Urinary bladder (tissue), 3 donors: ENCODE measurements at regions not wholly inside any gene's neighbourhood (a gene's known extent, or its start where the extent isn't known, plus 50 kb on each side); places are given as distances from the start of the nearest gene placed in this dataset.
"Not testable (repeated sequence)": the region's sequence is repeated elsewhere in the genome, so short reads cannot be mapped to it uniquely, and the experiment has no call there.

Experiments used
- DNase-seq: peaks from one replicate; pipeline ENCODE4 v3.0.0-alpha.2; 2015; ENCODE audit errors: extremely low spot score
- H3K27ac ChIP-seq: one replicate; pipeline ENCODE4 v1.5.1; 2013; ENCODE audit warnings: low read depth, mild to moderate bottlenecking, moderate library complexity
- H3K36me3 ChIP-seq: one replicate; pipeline ENCODE4 v1.6.1; 2013; ENCODE audit warnings: mild to moderate bottlenecking, moderate library complexity; ENCODE audit not compliant: insufficient read depth
- H3K4me1 ChIP-seq: one replicate; pipeline ENCODE4 v1.6.1; 2013; ENCODE audit warnings: mild to moderate bottlenecking, moderate library complexity; ENCODE audit not compliant: insufficient read depth
- H3K4me3 ChIP-seq: one replicate; pipeline ENCODE4 v1.5.1; 2013; ENCODE audit warnings: low read depth, low read length
- WGBS: extraction: QIAGEN DNeasy Blood & Tissue Kit; methylation state at CpG from one replicate; pipeline ENCODE4 v1.1.7; 2013; 5-methylcytosine and 5-hydroxymethylcytosine counted together
- donor health status: healthy with polysubstance abuse.
- donor health status: healthy.

- no peak for DNase-seq
- Histone ChIP-seq H3K4me1 (no peaks in the 10 kb centered on the region), H3K4me3 (no peak overlapping the region), H3K36me3 (no peaks in the 10 kb centered on the region), H3K27ac (no peak overlapping the region)
- WGBS, result 74% methylated on average over 4 of the region's 4 CpGs
These were observed 98.9 kb upstream of the WAC start for GRCh38 chr10:28434063-28434462.

DNA sequence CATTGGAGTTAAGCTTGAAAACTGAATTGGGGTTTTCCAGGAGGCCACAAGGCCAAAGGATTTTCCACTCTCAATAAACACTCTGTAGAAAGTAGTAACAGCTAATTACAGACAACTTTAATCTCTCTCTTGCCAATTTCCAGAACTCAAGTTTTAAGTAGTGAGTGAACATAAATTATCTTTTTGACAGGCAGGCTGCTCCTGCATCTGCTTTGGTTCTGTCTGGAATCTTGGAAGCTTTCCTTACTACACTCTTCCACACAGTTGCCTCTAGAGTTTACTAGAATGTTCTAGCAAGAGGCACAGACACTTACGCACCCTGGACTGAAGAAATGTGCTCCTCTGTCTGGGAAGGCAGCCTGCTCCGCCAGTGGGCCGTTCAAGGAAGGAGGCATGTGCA, 90.5 kb upstream of the WAC start:
- Histone ChIP-seq H3K36me3 (no peaks in the 10 kb centered on the region), H3K4me3 (no peak overlapping the region), H3K27ac (no peak overlapping the region), H3K4me1 (no peaks in the 10 kb centered on the region)
- WGBS, result 84% methylated on average over 3 of the region's 3 CpGs
- DNase-seq, result no peak

DNA sequence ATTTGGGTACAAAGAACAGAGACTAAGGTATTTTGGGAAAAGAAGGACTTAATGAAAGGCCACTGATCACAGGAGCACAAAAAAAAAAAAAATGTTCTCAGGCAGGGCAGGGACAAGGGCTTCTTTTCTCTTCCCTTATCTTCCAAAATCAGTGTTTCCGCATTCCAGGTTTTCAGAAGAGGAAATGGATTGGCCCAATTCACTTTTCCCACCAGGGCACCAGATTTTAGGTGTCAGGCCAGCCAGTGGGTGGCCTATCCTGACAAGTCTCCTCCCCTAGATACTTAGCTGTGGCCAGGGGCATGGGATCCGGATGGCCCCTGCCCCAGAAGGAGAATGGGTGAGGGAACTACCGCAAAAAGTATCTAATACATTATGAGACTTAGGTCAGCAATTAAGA, 88.9 kb upstream of the WAC start:
- no peaks in the 10 kb centered on the region for H3K4me1 ChIP-seq
- H3K36me3 ChIP-seq, result no peaks in the 10 kb centered on the region
- 76% methylated on average over 3 of the region's 3 CpGs for WGBS
- DNase-seq, result no peak
- no peak overlapping the region for H3K27ac ChIP-seq
- no peak overlapping the region for H3K4me3 ChIP-seq

DNA sequence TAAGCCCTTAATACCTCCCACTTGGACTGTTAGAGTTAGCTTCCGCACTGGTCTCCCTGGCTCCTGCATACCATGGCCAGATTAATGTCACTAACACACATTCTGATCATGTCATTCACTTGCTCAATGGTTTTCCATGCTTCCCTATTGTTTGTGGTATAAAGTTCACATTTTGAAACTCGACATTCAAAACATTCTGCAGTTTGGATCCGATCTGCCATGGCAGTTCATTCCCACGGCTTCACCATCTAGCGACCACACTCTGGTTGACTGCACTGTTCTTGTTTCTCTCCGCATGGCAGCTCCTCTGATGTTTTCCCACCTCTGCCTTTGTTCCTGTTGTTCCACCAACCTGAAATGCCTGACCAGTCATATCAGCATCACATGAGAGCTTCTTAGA, 87.4 kb upstream of the WAC start:
- whole genome bisulfite sequencing, result 81% methylated on average over 6 of the region's 6 CpGs
- Histone ChIP-seq H3K27ac (no peak overlapping the region), H3K4me3 (no peak overlapping the region), H3K4me1 (no peaks in the 10 kb centered on the region), H3K36me3 (no peaks in the 10 kb centered on the region)
- DNase-seq, result no peak

DNA sequence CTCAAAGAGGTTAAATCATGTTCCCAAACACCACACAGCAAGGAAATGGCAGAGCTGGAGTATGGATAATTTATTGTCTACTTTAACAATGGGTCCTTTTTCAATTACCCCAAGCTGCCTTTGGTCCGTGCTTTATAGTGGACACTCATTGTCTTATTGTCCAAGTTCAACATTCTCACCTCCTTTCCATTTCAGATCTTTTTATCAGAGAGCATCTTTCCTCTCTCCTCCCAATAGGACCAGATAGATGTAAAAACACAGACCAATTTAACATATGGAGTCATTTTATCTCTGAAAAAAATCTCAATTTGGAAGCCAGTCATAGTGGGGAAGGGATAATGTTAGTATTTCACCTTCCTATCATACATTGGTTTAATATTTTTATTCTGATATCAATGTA, 83.5 kb upstream of the WAC start:
- H3K4me1 ChIP-seq, result no peaks in the 10 kb centered on the region
- no peak overlapping the region for H3K4me3 ChIP-seq
- WGBS, result 70% methylated on average over 1 of the region's 1 CpG
- H3K27ac ChIP-seq, result no peak overlapping the region
- H3K36me3 ChIP-seq, result no peaks in the 10 kb centered on the region
- no peak for DNase-seq

DNA sequence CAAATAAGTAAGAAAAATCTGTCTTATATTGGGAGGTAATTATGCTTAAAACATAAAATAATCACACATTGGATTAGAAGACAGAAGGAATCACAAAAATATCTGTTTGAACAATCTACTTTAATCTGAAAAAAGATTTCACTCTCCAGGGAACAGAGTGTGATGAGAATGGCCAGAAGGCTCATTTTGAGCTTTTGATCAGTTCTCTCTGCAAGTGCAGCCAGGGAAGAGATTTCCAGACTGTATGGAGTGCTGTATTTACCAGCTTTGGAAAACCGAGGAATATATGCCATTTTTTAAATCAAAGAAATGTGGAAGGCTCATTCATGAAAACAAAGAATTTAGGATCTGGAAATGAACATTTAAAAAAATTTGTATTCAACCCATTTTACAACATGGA, 83.0 kb upstream of the WAC start:
- no peak overlapping the region for H3K27ac ChIP-seq
- 56% methylated on average over 1 of the region's 1 CpG for WGBS
- H3K36me3 ChIP-seq, result no peaks in the 10 kb centered on the region
- no peak overlapping the region for H3K4me3 ChIP-seq
- H3K4me1 ChIP-seq, result no peaks in the 10 kb centered on the region
- DNase-seq, result no peak

DNA sequence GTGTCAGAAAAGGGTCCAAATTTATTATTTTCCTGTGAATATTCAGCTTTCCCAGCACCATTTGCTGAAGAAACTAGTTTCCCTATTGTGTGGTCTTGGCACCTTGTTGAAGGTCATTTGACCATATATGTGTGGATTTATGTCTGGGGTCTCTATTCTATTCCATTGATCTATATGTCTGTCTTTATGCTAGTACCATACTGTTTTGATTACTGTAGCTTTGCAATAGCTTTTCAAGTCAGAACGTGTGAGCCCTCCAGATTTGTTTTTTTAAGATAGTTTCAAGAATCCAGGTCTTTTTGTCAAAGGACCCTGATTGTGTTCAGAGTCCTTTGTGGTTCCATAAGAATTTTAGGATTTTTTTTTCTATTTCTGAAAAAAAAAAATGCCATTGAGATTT, 79.0 kb upstream of the WAC start:
- H3K27ac ChIP-seq, result no peak overlapping the region
- no peaks in the 10 kb centered on the region for H3K4me1 ChIP-seq
- no peak overlapping the region for H3K4me3 ChIP-seq
- no peaks in the 10 kb centered on the region for H3K36me3 ChIP-seq
- WGBS, result 91% methylated on average over 1 of the region's 1 CpG
- no peak for DNase-seq

GRCh38 chr10:28457110-28457509, 75.8 kb upstream of the WAC start:
- WGBS, result 61% methylated on average over 2 of the region's 2 CpGs

DNA sequence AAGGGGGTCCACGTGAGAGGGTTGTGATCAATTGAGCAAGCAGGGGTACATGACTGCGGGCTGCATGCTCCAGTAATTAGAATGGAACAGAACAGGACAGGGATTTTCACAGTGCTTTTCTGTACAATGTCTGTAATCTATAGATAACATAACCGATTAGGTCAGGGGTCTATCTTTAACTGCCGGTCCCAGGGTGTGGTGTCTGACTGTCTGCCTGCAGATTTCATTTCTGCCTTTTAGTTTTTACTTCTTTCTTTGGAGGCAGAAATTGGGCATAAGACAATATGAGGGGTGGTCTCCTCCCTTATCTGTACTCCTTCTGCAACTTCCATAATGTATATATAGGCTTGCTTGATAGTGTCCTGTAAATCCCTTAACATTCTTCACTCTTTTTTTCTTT, 75.0 kb upstream of the WAC start:
- WGBS, result 57% methylated on average over 4 of the region's 4 CpGs
- not testable (repeated sequence) for H3K4me3 ChIP-seq, H3K27ac ChIP-seq, H3K4me1 ChIP-seq, DNase-seq, H3K36me3 ChIP-seq

More at GRCh38 chr10:28457110-28457509, 75.8 kb upstream of the WAC start:
- H3K36me3 ChIP-seq, result no peaks in the 10 kb centered on the region
- DNase-seq, result no peak
- H3K4me1 ChIP-seq, result no peaks in the 10 kb centered on the region
- no peak overlapping the region for H3K4me3 ChIP-seq
- no peak overlapping the region for H3K27ac ChIP-seq

DNA sequence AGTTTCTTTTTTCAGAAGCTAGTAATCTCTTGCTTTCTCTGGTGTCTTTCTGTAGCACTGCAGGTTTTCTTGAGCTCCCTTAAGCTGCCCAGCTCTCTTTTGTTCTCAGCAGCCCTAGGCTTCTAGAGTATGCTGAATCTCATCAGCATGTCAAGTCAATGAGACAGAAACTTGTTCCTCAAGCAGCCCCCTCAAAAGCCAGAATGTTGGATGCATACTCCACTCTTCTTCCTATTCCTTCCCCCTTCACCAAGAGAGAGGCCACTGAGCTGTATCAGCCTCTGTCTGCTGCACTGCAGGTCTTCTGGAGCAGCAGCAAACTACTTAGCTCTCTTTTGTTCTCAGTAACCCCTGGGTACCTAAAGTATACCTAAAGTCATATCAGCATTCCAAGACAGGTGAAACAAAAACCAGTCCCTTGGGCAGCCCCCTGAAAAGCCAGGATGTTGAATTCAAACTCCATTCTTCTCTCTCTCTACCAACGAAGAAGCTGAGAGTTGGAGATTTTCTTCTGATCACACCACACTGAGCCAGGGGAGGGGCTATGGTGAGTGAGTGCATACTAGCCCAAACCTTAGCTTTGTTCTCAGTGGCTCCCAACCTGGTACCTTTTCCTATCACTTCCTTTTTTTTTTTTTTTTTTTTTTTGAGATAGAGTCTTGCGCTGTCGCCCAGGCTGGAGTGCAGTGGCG, 73.3 kb upstream of the WAC start:
- H3K4me1 ChIP-seq, result no peaks in the 10 kb centered on the region
- H3K27ac ChIP-seq, result no peak overlapping the region
- DNase-seq, result no peak
- H3K36me3 ChIP-seq, result no peaks in the 10 kb centered on the region
- H3K4me3 ChIP-seq, result no peak overlapping the region
- WGBS, result 90% methylated on average over 4 of the region's 4 CpGs

DNA sequence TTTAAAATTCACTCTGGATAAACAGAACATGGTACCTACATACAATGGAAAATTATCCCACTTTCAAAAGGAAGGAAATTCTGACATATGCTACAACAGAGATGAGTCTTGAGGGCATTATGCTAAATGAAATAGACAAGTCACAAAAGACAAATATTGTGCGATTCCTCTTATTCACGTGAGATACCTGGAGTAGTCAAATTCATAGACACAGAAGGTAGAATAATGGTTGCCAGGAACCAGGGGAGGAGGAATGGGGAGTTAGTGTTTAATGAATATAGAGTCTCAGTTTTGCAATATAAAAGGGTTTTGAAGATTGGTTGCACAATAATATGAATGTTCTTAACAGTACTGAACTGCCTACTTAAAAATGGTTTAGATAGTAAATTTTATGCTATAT, 69.8 kb upstream of the WAC start:
- 90% methylated on average over 2 of the region's 2 CpGs for WGBS
- Histone ChIP-seq H3K4me3 (no peak overlapping the region), H3K4me1 (no peaks in the 10 kb centered on the region), H3K36me3 (no peaks in the 10 kb centered on the region), H3K27ac (no peak overlapping the region)
- DNase-seq, result no peak

GRCh38 chr10:28463676-28464395, 69.1 kb upstream of the WAC start:
- no peaks in the 10 kb centered on the region for H3K36me3 ChIP-seq
- H3K4me3 ChIP-seq, result no peak overlapping the region
- DNase-seq, result no peak
- H3K4me1 ChIP-seq, result no peaks in the 10 kb centered on the region
- H3K27ac ChIP-seq, result no peak overlapping the region
- 75% methylated on average over 9 of the region's 9 CpGs for WGBS

- Histone ChIP-seq H3K36me3 (no peaks in the 10 kb centered on the region), H3K4me1 (no peaks in the 10 kb centered on the region), H3K27ac (no peak overlapping the region), H3K4me3 (no peak overlapping the region)
- 89% methylated on average over 5 of the region's 5 CpGs for WGBS
- DNase-seq, result no peak
These were observed 65.3 kb upstream of the WAC start for GRCh38 chr10:28467615-28468014.

GRCh38 chr10:28468707-28469483, 64.0 kb upstream of the WAC start:
- Histone ChIP-seq H3K4me1 (no peaks in the 10 kb centered on the region), H3K36me3 (no peaks in the 10 kb centered on the region), H3K27ac (no peak overlapping the region), H3K4me3 (no peak overlapping the region)
- 84% methylated on average over 10 of the region's 10 CpGs for WGBS
- no peak for DNase-seq
